EH (cell line): ENCODE measurements at regions not wholly inside any gene's neighbourhood (a gene's known extent, or its start where the extent isn't known, plus 50 kb on each side); places are given as distances from the start of the nearest gene placed in this dataset.
"Not testable (repeated sequence)": the region's sequence is repeated elsewhere in the genome, so short reads cannot be mapped to it uniquely, and the experiment has no call there.

ENCODE experiments used
- DNase-seq: peaks from one replicate; pipeline ENCODE4 v3.0.0-alpha.2; 2015; ENCODE audit warnings: low read depth

DNA sequence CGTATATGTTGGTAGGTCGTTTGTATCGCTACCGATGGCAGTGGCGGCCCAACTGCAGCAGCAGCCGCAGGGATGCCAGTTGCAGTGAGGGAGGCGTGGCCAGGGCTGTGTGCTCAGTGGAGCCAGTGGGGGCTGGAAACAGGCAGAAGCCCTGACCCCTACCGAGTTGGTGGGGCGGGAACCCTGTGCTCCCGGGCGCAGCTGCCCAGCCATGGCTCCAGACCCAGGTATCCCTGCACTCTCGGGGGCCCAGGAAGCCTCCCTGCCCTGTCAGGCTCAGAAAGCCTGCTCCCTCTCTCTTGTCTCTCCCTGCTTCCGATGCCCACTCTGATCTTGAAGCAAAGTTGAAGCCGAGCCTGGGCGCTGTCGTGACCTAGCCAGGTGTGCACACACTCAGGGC, 78.6 kb upstream of the ITGB1 start:
- no peak for DNase-seq

- DNase-seq = no peak
Measured at GRCh38 chr10:33035411-33035810, 77.4 kb upstream of the ITGB1 start.

- DNase-seq = no peak
Measured at GRCh38 chr10:33034931-33035330, 76.9 kb upstream of the ITGB1 start.

DNA sequence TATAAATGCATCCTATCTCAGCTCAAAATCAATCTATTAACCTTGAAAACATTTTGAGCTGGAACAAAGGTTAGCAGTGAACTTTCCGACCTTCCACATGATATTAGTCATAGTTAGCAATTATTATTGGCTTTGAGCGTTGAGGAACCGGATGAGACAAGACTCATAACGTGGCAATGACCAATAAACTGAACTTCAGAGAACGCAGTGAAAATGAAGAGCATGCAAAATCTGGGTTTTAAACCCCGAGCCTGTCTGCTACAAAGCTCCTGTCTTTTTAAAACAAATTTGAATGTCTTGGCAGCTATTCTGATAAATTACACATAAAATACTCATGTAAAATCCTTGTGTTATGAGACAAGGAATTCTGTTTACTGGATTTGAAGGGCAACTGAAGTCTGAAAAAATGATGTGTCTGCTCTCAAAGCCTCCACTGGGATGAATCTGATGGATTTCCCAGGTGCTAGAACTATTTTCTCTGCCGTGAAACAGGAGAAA, 74.7 kb upstream of the ITGB1 start:
- DNase-seq = peak; percentile 87

DNA sequence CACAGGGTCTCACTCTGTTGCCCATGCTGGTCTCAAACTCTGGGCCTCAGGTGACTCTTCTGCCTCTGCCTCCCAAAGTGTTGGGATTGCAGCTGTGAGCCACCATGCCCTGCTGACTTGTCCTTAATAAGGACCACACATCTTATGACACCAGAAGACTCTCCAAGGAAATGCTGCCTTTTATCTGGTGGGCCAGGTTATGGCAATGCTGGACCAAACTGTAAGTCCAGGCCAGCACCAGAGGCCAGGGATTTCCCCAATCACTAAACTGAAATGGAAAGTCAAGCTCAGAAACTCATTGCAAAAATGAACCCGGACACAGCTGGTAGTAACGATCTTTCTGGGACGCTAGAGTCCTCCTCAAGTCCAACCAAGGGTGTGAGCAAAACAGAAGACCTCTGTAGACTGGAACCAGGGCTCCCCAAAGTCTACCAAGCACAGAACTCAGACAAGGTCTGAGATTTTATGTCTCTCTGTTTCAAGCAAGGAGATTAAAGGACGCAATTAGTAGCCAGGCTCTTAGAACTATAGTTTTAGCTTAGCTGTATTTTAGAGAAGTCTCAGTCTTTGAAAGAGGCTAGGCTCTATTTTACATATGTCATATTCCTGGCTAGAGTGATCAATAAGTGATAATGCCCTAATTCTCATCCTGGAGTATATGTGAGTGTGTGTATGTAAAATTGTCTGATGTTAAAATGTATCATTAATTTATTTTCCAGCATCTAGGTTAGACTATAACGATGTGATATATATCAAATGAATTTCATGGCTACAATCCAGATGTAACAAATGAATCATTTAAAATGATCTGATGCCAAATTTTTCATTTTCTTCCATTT, 74.0 kb upstream of the ITGB1 start:
- no peak for DNase-seq

GRCh38 chr10:33031171-33031570, 73.1 kb upstream of the ITGB1 start:
- DNase-seq = no peak

DNA sequence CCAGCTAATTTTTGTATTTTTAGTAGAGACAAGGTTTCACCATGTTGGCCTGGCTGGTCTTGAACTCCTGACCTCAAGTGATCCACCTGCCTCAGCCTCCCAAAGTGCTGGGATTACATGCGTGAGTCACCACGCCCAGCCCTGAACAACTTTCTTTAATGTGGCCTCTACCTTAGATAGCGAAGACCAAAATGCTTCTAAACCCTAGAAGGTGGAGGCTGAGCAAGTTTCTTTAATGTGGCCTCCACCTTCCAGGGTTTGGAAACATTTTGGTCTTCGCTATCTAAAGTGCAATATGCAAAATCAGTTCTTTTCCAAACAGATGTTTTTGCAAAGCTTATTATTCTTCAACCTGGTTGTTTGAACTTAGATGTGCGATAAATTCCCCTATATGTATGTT, 70.5 kb upstream of the ITGB1 start:
- DNase-seq = not testable (repeated sequence)

DNA sequence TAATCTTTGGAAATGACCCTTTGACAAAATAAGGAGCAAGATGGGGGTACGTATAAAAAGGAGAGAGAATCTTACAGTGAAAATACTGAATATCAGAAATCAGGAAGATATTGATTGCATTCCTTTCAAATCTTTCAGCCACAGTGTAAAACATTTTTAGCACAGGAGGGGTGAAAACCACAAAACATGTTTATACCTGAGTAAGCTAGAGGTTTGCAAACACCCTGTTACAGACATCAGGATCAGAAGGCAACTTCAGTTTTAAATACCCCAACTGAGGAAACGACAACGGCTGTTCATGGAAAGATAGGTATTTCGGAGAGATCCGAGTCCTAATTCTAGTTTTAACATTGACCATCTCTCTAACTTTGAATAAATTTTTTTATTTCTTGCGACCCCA, 69.1 kb upstream of the ITGB1 start:
- DNase-seq = no peak

GRCh38 chr10:33026422-33026821, 68.4 kb upstream of the ITGB1 start:
- DNase-seq = peak; percentile 24

GRCh38 chr10:33025910-33026309, 67.9 kb upstream of the ITGB1 start:
- no peak for DNase-seq

- no peak for DNase-seq
Measured at GRCh38 chr10:33025039-33025438, 67.0 kb upstream of the ITGB1 start.

DNA sequence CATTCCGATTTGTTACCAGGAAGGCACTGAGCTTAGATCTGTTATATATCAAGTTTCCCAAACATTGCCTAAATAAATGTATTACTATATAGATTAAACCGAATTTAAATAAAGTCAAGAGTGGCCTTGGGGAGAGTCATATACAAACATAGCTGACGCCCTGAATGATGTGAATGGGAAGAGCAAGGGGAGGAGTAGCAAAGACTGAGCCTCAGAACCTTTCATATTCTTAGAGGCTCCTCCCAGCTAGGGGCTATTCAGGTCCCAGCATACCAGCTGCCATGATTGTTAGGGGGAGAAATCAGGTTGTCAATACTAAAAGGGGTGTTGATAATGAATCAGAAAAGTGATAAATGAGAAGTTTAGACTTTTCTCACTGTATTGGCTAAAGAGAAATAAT, 64.7 kb upstream of the ITGB1 start:
- no peak for DNase-seq

DNA sequence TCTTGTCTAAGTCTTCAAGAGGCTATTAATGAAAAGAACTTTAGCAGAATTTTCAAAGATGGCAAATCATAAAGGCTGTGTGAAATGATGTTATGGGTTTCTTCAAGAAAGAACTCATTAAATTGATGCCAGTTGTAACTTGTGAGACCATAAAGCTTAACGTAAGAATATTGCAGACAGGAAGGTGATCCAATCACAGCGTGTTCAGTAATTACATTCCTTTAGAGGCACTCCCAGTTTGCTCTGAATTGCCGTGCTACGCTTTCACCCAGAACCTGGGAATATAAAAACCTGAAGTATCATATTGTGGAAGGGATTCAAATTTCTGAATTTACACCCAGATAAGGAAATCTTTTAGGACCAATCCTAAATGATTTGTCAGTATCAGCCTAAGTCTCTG, 64.1 kb upstream of the ITGB1 start:
- no peak for DNase-seq

- no peak for DNase-seq
Measured at GRCh38 chr10:33016988-33017387, 59.0 kb upstream of the ITGB1 start.

DNA sequence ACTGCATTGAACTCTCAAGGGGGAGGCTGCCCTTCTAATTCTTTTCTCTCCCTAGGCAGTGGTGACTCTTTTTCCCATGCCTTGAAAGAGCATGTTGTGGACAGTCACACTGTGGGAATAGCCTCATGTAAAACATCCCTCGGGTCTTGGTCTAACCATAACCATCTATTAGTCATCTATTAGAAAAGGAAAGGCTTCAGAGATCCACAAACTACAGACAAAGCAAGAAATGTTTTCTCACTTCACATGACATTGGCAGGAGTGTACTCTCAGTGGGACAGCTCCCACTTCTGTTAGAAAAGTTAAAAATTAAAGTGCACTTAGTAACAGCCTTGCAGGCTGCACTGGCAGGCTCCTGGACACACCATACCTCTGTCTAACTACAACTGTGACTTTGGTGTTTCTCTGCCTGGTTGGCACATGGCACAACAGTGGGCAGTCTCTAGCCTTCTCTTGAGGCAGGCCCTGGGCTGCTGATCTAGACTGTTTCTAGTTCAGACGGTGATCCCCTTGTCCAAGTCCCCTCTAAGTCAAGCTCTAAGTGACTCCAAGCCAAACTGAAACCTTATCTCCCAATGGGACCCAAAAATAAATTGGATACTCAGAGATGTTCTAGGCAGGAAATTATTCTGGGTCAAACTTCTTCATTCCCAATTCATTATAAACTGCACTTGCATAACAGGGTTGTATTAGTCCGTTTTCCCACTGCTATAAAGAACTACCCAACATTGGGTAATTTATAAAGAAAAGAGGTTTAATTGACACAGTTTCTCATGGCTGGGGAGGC, 57.9 kb upstream of the ITGB1 start:
- peak; percentile 88 for DNase-seq

- DNase-seq = not testable (repeated sequence)
Measured at GRCh38 chr10:33013331-33013730, 55.3 kb upstream of the ITGB1 start.

- no peak for DNase-seq
Measured at GRCh38 chr10:33012306-33012705, 54.3 kb upstream of the ITGB1 start.

DNA sequence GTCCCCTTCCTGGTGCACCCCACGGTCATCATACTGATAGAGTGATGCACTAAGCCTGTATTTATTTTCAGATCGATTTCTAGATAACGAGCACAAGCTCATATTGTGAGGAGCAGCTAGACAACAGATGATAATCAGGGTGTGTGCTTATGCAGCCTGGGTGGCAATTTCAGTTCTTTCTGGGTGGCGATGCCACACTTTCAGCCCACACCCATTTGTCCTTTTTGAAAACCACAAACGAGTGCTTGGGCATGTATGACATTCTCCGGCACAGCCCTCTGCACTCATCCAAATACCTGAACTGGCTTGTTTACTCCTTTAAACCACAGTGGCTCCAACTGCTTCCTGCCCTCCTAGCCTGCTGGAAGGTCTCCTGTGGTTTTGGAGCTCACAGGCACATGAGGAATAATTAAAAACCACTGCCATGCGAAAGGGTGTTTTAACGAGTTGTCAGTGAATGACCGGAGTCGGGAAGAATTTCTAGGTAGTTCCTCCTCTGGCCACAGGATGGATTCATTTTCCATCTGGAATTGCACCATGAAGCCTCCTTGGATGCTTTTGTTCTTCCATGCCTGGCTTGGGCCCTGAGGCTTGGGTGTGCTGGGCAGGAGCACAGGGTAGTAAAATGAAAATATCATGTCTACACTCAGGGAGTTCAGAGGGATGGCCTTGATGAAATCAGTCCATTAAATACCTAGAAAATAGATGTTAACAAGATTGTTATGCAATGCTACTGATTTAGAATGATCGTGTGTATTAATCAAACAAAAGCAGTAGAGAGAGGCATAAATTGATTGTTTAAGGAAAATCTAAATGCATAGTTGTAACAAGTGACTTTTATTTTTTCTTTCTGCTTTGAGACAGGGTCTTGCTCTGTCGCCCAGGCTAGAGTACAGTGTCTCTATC, 52.4 kb upstream of the ITGB1 start:
- DNase-seq = peak; percentile 95

DNA sequence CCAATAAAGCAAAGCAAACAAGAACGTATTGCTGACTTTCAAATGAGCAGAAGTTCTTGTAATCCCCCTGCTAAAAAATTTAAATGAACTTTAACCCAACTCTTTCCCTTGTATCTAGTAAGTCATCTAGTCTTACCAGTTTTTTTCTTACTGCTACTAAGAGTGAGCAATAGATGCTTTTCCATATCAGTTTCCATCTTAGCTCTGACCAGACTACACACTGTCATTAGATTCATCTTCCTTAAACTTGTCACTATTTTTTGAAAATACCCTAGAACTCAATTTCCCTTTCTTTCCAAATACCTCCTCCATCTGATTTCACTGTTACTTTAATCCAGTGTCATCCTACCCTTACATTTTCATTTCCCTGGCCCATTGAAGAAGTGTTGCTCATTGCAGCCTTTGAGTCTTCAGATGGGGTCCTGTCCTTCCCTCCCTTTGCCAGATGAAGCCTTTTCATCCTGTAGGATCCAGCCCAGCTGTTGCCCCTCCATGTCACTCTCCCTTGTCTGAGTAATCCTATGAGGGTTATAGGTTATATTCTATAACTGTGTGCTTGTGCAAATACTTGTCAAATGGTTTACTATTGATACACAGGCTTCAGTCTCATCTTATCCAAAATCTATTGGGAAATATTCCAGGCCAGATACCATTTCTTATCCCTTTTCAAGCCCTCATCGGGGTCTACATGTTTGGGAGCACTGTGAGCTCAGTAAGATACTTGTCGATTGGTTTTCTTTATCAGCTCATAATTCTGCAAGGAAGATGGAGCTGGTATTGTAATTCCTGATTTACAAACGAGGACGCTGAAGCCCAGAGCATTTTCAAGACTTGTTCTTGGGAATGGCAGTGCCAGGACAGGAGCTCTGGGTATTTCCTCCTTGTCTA, 51.5 kb upstream of the ITGB1 start:
- DNase-seq = no peak

- DNase-seq = peak; percentile 86
Measured at GRCh38 chr10:33008499-33009243, 50.6 kb upstream of the ITGB1 start.
